Hepatic stellate cell (primary cell): ENCODE measurements at regions not wholly inside any gene's neighbourhood (a gene's known extent, or its start where the extent isn't known, plus 50 kb on each side); places are given as distances from the start of the nearest gene placed in this dataset.
A peak's percentile ranks its signal among the peaks of the same experiment; 100 is the strongest.

Experiments
- DNase-seq: peaks from one replicate; pipeline ENCODE4 v3.0.0; 2011; ENCODE audit warnings: low spot score

- no peak for DNase-seq
These were observed 526.9 kb downstream of the BNC2 start for GRCh38 chr9:16343249-16344237.

GRCh38 chr9:16344343-16344742 lies 526.1 kb downstream of the BNC2 start:
- DNase-seq: peak; percentile 77

GRCh38 chr9:16345902-16346301 lies 524.6 kb downstream of the BNC2 start:
- DNase-seq: no peak

GRCh38 chr9:16347886-16348285 lies 522.6 kb downstream of the BNC2 start:
- no peak for DNase-seq

- DNase-seq: no peak
These were observed 521.9 kb downstream of the BNC2 start for GRCh38 chr9:16348531-16348930.

GRCh38 chr9:16352251-16352650 lies 518.2 kb downstream of the BNC2 start:
- no peak for DNase-seq

GRCh38 chr9:16352791-16353401 lies 517.6 kb downstream of the BNC2 start:
- DNase-seq: no peak

GRCh38 chr9:16356196-16356765 lies 514.2 kb downstream of the BNC2 start:
- no peak for DNase-seq

- no peak for DNase-seq
These were observed 512.6 kb downstream of the BNC2 start for GRCh38 chr9:16357828-16358227.

GRCh38 chr9:16358751-16359150 lies 511.7 kb downstream of the BNC2 start:
- no peak for DNase-seq
